ENCODE measurements at regions not wholly inside any gene's neighbourhood (a gene's known extent, or its start where the extent isn't known, plus 50 kb on each side); places are given as distances from the start of the nearest gene placed in this dataset.

- no peak for TF ChIP-seq CTCF (IDR thresholded peaks at IDR 0.05; ENCODE audit: poor library complexity, severe bottlenecking)
- Histone ChIP-seq H3K4me3 (ENCODE audit: severe bottlenecking) (no peak overlapping the region), H3K36me3 (ENCODE audit: low read depth) (no peaks in the 10 kb centered on the region), H3K4me1 (ENCODE audit: insufficient read depth, poor library complexity, severe bottlenecking) (no peaks in the 10 kb centered on the region), H3K9me3 (ENCODE audit: severe bottlenecking) (no peaks in the 10 kb centered on the region), H3K27ac (ENCODE audit: poor library complexity, severe bottlenecking) (no peak overlapping the region), H3K27me3 (ENCODE audit: insufficient read depth, poor library complexity, severe bottlenecking) (no peaks in the 10 kb centered on the region)
- ATAC-seq (ENCODE audit: low read depth) (no peak), DNase-seq (ENCODE audit: low spot score) (peak; percentile 52)
These were observed 102.9 kb downstream of the CTTN start for GRCh38 chr11:70501051-70501901.

- Histone ChIP-seq H3K4me3 (ENCODE audit: severe bottlenecking) (no peak overlapping the region), H3K36me3 (ENCODE audit: low read depth) (no peaks in the 10 kb centered on the region), H3K4me1 (ENCODE audit: insufficient read depth, poor library complexity, severe bottlenecking) (no peaks in the 10 kb centered on the region), H3K27me3 (ENCODE audit: insufficient read depth, poor library complexity, severe bottlenecking) (no peaks in the 10 kb centered on the region), H3K27ac (ENCODE audit: poor library complexity, severe bottlenecking) (no peak overlapping the region), H3K9me3 (ENCODE audit: severe bottlenecking) (no peaks in the 10 kb centered on the region)
- ATAC-seq (ENCODE audit: low read depth) (no peak), DNase-seq (ENCODE audit: low spot score) (peak; percentile 46)
- TF ChIP-seq CTCF (IDR thresholded peaks at IDR 0.05; ENCODE audit: poor library complexity, severe bottlenecking): no peak
These were observed 103.7 kb downstream of the CTTN start for GRCh38 chr11:70501933-70502540.

DNA sequence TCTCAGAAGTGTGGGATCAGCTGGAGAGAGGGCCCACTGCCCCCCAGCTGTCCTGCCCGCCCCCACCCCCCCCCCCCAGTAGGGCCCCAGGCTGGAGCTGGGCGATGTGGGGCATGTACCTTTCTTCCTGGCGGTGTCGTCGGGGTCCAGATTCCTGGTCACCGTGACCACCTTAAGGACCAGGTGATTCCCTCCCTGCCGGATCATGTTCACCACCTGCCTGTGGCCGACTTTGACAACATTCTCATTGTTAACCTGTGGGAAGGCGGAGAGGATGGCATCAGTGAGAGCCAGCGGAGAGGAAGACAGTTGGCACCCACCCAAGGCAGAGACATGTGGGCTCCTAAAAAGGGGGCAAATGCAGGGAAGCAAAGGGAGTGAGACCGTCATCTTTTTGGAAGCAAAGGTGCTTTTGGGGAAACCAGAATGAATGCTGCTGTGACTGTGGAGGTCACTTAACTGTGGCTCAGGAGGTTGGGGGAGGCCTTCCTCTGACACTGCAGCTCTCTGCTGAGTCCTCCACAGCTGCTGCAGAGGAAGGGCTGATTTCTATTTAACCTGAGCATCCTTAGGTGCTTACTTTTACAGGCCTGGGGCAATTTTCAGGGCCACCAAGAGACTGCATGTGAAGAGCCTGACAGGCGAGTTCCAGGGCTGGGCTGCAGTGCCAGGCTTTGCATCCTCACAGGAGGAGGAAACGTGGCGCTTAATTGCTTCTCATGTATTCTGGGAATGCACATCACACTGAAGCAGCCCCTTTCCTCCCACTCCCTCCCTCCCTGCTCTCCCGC lies 104.5 kb downstream of the CTTN start:
- H3K27me3 ChIP-seq (ENCODE audit: insufficient read depth, poor library complexity, severe bottlenecking): no peaks in the 10 kb centered on the region
- no peaks in the 10 kb centered on the region for H3K4me1 ChIP-seq (ENCODE audit: insufficient read depth, poor library complexity, severe bottlenecking)
- no peak overlapping the region for H3K4me3 ChIP-seq (ENCODE audit: severe bottlenecking)
- ATAC-seq (ENCODE audit: low read depth) (no peak), DNase-seq (ENCODE audit: low spot score) (peak; percentile 45)
- no peak overlapping the region for H3K27ac ChIP-seq (ENCODE audit: poor library complexity, severe bottlenecking)
- TF ChIP-seq CTCF (IDR thresholded peaks at IDR 0.05; ENCODE audit: poor library complexity, severe bottlenecking): no peak
- H3K9me3 ChIP-seq (ENCODE audit: severe bottlenecking): no peaks in the 10 kb centered on the region
- H3K36me3 ChIP-seq (ENCODE audit: low read depth): no peaks in the 10 kb centered on the region

DNA sequence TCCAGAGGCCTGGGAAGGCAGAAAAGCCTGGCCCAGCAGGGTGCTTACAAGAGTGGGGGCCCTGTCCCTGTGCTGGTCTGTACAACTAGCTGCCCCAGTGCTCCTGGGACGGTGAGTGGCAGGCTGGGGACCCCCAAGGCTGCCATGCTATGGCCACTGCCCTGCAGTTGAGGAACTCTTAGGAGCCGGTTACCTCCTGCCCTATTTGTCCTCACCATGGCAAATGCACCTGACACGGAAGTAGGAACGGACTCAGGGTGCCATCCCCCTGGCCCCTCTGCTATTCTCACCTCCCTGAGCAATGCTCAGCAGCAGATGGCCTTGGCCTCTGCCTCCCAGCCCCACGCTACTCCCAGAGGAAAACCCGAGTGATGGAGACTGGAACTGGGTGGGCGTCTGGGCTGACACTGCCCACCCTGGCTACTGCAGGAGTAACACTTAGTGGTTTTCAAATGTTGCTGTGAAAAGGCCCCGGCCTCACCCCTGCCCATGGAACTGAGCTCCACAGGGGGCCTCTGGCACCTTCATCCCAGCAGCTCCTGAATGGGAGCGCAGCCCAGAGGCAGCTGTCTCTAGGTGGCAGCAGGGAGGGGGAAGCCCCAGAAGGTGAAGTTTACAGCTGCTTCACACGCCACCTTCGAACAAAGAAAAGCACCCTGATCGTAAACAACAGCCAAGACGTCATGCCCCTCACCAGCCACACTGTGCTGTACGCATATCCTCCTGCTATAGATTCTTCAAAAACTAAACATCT lies 105.3 kb downstream of the CTTN start:
- Histone ChIP-seq H3K9me3 (ENCODE audit: severe bottlenecking) (no peaks in the 10 kb centered on the region), H3K36me3 (ENCODE audit: low read depth) (no peaks in the 10 kb centered on the region), H3K27me3 (ENCODE audit: insufficient read depth, poor library complexity, severe bottlenecking) (no peaks in the 10 kb centered on the region), H3K4me1 (ENCODE audit: insufficient read depth, poor library complexity, severe bottlenecking) (no peaks in the 10 kb centered on the region), H3K4me3 (ENCODE audit: severe bottlenecking) (no peak overlapping the region), H3K27ac (ENCODE audit: poor library complexity, severe bottlenecking) (no peak overlapping the region)
- DNase-seq (ENCODE audit: low spot score) (peak; percentile 38), ATAC-seq (ENCODE audit: low read depth) (no peak)
- TF ChIP-seq CTCF (IDR thresholded peaks at IDR 0.05; ENCODE audit: poor library complexity, severe bottlenecking): no peak

All from RWPE2 (cell line).